Kidney (tissue), 13 donors: ENCODE measurements at regions not wholly inside any gene's neighbourhood (a gene's known extent, or its start where the extent isn't known, plus 50 kb on each side); places are given as distances from the start of the nearest gene placed in this dataset.

Experiments used
- DNase-seq, 5 donors: peaks; one replicate each; pipeline ENCODE4 v3.0.0-alpha.2; 2013 to 2020
- FAIRE-seq: peaks from 2 replicates; lab custom pipeline; 2012; peaks lifted over from hg19 to GRCh38; lab: Jason Lieb, UNC
- H3K27ac ChIP-seq, 2 donors: one replicate each; pipeline ENCODE4 v1.7.0; 2013; ENCODE audit warnings: low read depth in 2 of 2, low read length in 2 of 2, inconsistent platforms in 1 of 2
- H3K27me3 ChIP-seq: one replicate; pipeline ENCODE4 v1.7.1; 2013; ENCODE audit warnings: low read length, inconsistent platforms; ENCODE audit not compliant: control insufficient read depth, insufficient read depth
- H3K36me3 ChIP-seq, 3 donors: one replicate each; pipeline versions ENCODE4 v1.7.0 to v1.7.1; 2013; ENCODE audit warnings: low read length in 3 of 3, control low read depth in 1 of 3, inconsistent platforms in 1 of 3; ENCODE audit not compliant: insufficient read depth in 3 of 3, control insufficient read depth in 2 of 3
- H3K4me1 ChIP-seq, 3 donors: one replicate each; pipeline versions ENCODE4 v1.7.0 to v1.7.1; 2013; ENCODE audit warnings: low read length in 3 of 3, inconsistent platforms in 1 of 3, low read depth in 1 of 3; ENCODE audit not compliant: control insufficient read depth in 2 of 3, insufficient read depth in 2 of 3
- H3K4me3 ChIP-seq, 3 donors: one replicate each; pipeline versions ENCODE4 v1.7.0 to v1.8.1; 2013; ENCODE audit warnings: low read length in 3 of 3, control low read depth in 1 of 3, inconsistent platforms in 1 of 3
- H3K9ac ChIP-seq, 3 donors: one replicate each; pipeline versions ENCODE4 v1.7.0 to v1.7.1; 2013; ENCODE audit warnings: low read length in 3 of 3, control low read depth in 1 of 3, inconsistent platforms in 1 of 3
- H3K9me3 ChIP-seq, 3 donors: one replicate each; pipeline versions ENCODE4 v1.7.0 to v1.7.1; 2013; ENCODE audit warnings: low read length in 3 of 3, control low read depth in 1 of 3, inconsistent platforms in 1 of 3; ENCODE audit not compliant: control insufficient read depth in 2 of 3, insufficient read depth in 1 of 3
- intact Hi-C: fragments of 100-400 bp; cut with DNase I; formaldehyde crosslinking; loops from one replicate; pipeline ENCODE4 v1.11.1; 2022
- TF ChIP-seq, protein P1 (sequence below): IDR thresholded peaks from 3 replicates; pipeline ENCODE4 v1.5.1; 2012; ENCODE audit warnings: mild to moderate bottlenecking, moderate library complexity, borderline replicate concordance; ENCODE audit not compliant: insufficient read depth; ENCODE audit errors: extremely low read depth
- donor health status: control.
- donor health status: control.
- donor health status: control.
- donor health status: control.
- donor health status: control.
- donor health status: DM: yes; HTN: yes; CAD: no.
- donor health status: Normal renal cell carcinoma (clear cell type).

DNA sequence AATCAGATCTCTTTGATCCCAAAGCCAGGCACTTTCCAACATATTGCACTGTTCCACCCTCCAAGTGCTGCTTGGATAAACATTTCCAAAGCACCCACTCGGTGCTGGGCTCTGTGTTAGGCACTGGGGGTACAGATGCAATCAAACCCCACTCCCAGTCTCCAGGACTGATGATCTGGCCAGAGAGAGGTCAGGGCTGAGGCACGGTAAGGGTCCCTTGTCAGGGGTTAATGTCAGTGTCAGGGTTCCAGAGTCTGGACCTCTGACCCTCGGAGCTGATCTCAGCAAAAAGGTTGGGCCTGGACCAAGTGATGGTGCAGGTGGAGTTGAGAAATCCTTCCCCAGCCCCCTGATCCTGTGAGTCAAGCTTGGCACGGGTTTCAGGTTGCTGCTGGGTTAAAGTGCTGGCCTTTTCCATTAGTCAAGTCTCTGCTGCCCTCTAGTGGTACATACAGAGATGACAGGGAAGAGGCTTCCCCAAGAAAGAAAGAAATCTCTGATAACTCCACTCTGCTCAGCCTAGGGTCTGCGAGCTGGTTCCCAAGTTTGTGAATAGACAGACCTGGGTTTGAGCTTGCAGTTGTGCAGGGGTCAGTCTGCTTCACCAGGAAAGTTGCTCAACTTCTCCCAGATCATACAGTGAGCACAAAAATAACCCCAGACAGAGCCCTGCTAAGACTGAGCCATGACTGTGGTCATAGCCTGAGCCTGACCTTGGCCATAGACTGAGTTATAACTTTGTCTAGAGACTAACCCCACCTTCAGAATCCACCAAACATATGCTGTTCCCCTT, 74.6 kb downstream of the DMRTA2 start:
- Histone ChIP-seq H3K9ac (no peak overlapping the region), H3K27ac (no peak overlapping the region), H3K27me3 (no peaks in the 10 kb centered on the region), H3K4me1 (no peaks in the 10 kb centered on the region), H3K36me3 (no peaks in the 10 kb centered on the region), H3K9me3 (no peaks in the 10 kb centered on the region), H3K4me3 (no peak overlapping the region)
- TF ChIP-seq, protein P1, sequence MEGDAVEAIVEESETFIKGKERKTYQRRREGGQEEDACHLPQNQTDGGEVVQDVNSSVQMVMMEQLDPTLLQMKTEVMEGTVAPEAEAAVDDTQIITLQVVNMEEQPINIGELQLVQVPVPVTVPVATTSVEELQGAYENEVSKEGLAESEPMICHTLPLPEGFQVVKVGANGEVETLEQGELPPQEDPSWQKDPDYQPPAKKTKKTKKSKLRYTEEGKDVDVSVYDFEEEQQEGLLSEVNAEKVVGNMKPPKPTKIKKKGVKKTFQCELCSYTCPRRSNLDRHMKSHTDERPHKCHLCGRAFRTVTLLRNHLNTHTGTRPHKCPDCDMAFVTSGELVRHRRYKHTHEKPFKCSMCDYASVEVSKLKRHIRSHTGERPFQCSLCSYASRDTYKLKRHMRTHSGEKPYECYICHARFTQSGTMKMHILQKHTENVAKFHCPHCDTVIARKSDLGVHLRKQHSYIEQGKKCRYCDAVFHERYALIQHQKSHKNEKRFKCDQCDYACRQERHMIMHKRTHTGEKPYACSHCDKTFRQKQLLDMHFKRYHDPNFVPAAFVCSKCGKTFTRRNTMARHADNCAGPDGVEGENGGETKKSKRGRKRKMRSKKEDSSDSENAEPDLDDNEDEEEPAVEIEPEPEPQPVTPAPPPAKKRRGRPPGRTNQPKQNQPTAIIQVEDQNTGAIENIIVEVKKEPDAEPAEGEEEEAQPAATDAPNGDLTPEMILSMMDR: peak; percentile 88
- FAIRE-seq: no peak
- intact Hi-C loops: no loop called here
- peak in 4 of 5 donors; percentile 76 to 90 (median 80) for DNase-seq

DNA sequence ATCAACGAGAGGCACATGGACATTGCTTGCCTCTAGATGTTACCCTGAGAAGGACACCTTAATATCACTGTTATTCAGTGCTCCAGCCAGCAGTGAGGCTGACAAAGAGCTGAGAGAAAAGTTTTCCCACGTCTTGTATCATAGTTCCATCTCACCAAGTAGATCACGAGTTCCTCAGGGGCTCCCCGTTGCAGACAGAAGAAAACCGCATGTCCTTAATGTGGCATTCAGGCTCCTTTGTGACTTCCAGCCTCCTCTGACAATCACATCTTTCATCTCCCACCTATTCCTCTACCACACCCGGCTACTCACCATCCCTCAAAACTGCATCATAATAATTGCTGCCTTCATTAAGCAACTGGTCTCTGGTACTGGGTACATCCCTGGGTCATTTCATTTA, 75.3 kb downstream of the DMRTA2 start:
- H3K4me1 ChIP-seq: no peaks in the 10 kb centered on the region
- no peak overlapping the region for H3K9ac ChIP-seq
- H3K27me3 ChIP-seq: no peaks in the 10 kb centered on the region
- FAIRE-seq: no peak
- no peak for DNase-seq
- intact Hi-C loops: no loop called here
- no peak overlapping the region for H3K4me3 ChIP-seq
- no peaks in the 10 kb centered on the region for H3K36me3 ChIP-seq
- TF ChIP-seq, protein P1: no peak
- no peaks in the 10 kb centered on the region for H3K9me3 ChIP-seq
- no peak overlapping the region for H3K27ac ChIP-seq

DNA sequence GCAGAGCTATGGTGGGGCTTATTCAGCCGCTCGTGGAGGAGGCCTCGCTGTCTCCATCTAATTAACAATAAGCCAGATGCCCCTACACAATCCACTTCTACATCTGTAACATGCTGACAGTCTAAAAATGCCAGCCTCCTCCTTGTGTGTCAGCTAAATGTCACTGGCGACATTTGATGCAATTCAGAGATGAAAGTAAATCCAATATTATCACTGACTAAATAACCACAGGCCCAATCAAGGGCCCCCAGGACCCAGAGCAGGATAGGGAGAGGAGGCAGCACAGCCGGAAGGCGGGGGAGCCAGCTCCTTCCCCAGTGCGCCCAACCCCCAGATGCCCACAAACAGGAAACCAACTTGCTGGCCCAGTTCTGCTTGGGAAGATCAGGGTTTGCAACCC, 76.6 kb downstream of the DMRTA2 start:
- FAIRE-seq (no peak), DNase-seq (no peak)
- H3K4me3 ChIP-seq: no peak overlapping the region
- H3K9me3 ChIP-seq: no peaks in the 10 kb centered on the region
- H3K27ac ChIP-seq: no peak overlapping the region
- TF ChIP-seq, protein P1: no peak
- no peaks in the 10 kb centered on the region for H3K4me1 ChIP-seq
- no peak overlapping the region for H3K9ac ChIP-seq
- H3K27me3 ChIP-seq: no peaks in the 10 kb centered on the region
- intact Hi-C loops: no loop called here
- H3K36me3 ChIP-seq: no peaks in the 10 kb centered on the region
